Stimulated activated CD8-positive, alpha-beta memory T cell treated with anti-CD3 and anti-CD28 coated beads, Interleukin-4, amount 100 ng/mL, for 48 hours (primary cell): ENCODE measurements at regions not wholly inside any gene's neighbourhood (a gene's known extent, or its start where the extent isn't known, plus 50 kb on each side); places are given as distances from the start of the nearest gene placed in this dataset.
"Not testable (repeated sequence)": the region's sequence is repeated elsewhere in the genome, so short reads cannot be mapped to it uniquely, and the experiment has no call there.

ENCODE experiments used
- DNase-seq: peaks from one replicate; pipeline ENCODE4 v3.0.0-alpha.2; 2020

DNA sequence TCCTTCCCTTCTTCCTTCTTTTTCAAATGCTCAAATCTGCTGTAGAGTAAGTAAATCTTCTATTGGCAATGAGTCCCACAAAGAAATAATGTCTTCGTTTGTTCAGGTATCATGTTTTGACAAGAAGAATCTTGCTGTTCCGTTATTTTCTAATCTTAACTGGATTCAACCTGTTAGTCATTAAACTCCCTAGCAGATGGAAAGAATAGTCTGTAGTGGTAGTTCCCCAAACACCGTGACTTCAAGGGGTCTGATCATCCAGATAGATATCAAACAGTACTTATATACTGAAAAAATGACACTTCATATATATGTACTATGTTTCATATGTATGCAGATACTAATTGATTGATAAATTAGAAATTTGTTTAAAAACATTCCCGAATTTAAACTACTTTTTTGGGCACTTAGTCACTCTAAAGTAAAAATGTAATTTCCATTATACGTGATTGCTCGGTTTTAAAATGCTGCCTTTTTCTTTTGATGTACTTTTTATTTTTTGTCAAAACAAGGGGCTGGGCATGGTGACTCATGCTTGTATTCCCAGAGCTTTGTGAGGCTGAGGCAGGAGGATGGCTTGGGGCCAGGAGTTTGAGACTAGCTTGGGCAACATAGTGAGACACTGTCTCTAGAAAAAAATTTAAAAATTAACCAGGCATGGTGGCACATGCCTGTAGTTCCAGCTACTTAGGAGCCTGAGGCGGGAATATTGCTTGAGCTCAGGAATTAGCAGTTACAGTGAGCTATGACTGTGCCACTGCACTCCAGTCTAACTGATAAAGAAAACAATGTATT, 335.7 kb upstream of the SNX7 start:
- DNase-seq: no peak

DNA sequence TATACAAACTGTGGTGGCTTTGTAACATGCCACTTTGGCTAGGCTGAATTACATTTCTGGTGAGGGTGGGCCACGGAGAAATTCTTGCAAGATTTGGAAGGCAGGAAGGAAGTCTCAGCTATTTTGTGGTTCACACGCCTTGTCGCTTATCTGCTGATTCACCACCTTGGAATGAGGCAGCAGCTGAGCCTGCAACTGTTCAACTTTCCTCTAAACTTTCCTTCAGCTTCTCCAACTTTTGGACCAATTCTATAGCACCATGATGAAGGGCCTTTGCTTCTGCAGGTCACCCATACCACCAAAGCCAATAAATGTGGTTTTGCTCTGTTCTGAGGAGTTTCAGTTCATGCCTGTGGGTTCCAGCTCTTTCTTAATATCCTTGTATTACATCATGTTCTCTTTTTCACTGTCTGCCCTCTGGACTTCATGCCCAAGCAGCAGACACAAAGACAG, 337.6 kb upstream of the SNX7 start:
- peak; percentile 23 for DNase-seq

- DNase-seq: no peak
These were observed 338.1 kb upstream of the SNX7 start for GRCh38 chr1:98323388-98323787.

- DNase-seq: no peak
These were observed 338.6 kb upstream of the SNX7 start for GRCh38 chr1:98322966-98323365.

- DNase-seq: no peak
These were observed 339.4 kb upstream of the SNX7 start for GRCh38 chr1:98322086-98322485.

DNA sequence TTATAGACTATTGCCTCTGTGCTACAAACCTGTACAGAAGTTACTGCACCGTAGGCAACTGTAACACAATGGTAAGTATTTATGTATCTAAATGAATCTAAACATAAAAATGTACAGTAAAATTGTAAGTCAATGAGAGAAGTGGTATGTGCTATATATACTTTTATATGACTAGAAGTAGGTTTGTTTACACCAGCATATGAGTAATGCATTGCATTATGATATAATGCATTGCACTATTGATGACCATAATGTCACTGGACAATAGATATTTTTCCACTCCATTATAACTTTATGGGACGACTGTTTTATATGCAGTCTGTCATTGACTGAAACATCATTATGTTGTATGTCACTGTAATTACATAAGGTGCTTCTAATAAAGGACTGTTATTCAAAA, 340.3 kb upstream of the SNX7 start:
- no peak for DNase-seq

DNA sequence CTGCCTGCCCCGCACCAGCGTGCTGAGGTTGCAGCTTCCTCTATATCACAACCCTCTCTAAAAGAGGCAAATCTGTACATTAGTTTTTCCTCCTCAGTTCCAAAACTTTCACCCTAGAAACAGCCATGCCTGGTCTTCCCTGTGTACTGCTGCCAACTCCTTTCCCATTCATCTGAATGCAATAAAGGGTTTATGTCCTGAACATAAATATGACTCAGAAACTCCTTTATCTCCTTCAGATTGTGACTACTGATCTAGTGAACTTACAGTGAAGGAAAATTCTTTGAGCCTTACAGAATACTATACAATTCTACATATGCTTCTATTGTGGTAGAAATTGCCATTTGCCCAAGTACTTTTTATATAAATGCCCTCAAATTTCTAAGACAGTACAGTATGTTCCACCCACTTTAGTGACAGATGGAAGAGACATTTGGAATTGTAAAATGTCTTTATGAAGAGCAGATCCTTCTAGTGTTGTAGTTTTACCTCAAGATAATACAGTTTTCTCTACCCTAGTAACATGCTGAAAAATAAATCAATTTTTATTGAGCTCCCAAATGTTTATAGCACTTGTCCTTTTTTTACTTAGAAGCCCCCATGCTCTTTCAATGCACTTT, 345.1 kb upstream of the SNX7 start:
- no peak for DNase-seq

DNA sequence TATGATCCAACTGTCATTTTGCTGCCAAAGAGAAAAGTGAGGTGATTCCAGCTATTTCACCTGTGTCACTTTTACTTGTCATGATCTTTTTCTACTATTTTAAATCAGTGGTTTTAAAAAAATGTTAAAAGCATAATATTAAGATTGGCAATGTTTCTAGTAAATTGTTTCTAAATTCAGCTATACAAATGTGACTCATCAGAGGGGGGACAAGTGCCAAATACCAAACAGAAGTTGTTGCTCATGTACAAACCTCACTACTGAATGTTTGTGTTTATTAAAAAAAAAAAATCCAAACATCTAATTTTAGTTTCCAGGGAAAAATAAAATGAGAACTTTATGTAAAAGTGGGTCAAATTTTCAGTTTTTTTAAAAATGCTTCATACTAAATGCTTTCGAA, 346.2 kb upstream of the SNX7 start:
- no peak for DNase-seq

- no peak for DNase-seq
These were observed 346.9 kb upstream of the SNX7 start for GRCh38 chr1:98314601-98315000.

GRCh38 chr1:98306517-98307089, 354.9 kb upstream of the SNX7 start:
- DNase-seq: no peak

DNA sequence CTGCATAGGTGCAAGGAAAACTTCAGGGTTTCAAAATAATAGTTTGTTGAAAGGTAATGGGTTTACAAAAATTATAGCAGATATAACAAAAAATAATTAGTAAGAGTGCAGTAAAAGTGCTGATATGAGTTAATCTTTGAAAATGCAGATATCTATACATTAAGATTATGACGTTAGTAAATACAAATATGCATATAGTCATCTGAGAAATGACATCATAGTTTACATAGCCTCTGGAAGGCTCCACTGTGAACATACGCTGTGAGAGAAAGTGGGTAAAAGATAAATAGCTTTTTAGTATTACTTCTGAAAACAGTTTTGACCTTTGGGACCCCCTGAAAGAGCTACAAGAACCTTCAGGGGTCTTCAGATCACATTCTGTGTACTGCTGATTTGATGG, 356.2 kb upstream of the SNX7 start:
- DNase-seq: no peak

- DNase-seq: no peak
These were observed 356.6 kb upstream of the SNX7 start for GRCh38 chr1:98304888-98305287.

- DNase-seq: no peak
These were observed 361.7 kb upstream of the SNX7 start for GRCh38 chr1:98299861-98300260.

GRCh38 chr1:98299313-98299712, 362.2 kb upstream of the SNX7 start:
- no peak for DNase-seq

DNA sequence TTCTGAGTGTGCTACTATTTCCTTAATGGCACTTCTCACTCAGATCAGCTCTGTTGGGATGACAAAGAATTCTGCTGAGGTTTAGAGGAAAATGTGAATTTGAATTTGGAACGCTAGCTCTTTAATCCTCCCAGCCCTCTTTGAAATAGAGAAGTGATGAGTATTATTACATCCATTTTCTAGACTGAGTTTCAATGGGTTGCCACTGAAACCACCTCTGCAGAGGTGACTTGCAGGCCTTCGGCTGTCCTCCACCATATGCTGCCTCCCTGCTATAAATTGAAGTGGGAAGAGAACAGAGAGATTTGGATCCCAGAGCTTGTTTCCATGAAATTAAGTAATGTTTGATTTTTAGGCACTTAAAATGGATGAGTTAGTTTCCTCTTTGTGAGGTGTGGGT, 363.2 kb upstream of the SNX7 start:
- no peak for DNase-seq

- no peak for DNase-seq
These were observed 364.8 kb upstream of the SNX7 start for GRCh38 chr1:98296681-98297080.

GRCh38 chr1:98294127-98294526, 367.4 kb upstream of the SNX7 start:
- DNase-seq: no peak

DNA sequence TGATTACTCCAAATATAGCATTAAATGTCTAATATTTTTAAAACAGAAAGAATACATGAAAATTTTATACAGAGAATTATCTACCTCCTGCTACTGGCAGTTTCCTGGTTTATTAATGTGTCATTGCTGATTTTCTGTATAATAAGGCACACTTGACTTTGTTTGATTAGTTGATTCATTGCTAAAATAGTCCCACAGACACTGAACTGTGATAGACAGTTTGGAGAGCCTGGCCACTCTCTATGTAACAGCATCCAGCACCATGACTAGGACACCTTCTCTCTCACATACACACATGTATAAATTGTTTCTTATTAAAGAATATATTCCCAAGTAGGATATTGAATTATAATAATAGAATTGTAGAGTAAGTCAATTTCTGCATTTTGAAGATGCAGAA, 368.5 kb upstream of the SNX7 start:
- no peak for DNase-seq

GRCh38 chr1:98289311-98289710, 368.5 kb upstream of the DPYD start:
- DNase-seq: no peak

GRCh38 chr1:98288494-98288893, 367.7 kb upstream of the DPYD start:
- no peak for DNase-seq

DNA sequence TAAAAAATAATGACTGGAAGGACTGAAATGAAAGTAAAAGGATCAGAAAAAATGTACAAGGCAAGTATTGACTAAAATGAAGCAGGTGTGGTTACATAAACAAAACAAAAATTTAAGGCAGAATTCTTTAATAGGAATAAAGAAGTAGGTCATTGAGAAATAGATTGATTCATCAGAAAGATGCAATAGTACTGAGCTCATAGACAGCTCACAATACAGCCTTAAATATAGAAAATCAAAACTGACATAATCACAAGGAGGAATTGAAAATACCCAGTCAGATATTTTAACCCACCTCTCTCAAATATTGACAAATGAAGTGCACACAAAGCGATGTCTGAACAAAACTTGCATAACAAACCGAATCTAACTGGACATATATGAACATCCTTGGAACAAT, 366.8 kb upstream of the DPYD start:
- DNase-seq: no peak

DNA sequence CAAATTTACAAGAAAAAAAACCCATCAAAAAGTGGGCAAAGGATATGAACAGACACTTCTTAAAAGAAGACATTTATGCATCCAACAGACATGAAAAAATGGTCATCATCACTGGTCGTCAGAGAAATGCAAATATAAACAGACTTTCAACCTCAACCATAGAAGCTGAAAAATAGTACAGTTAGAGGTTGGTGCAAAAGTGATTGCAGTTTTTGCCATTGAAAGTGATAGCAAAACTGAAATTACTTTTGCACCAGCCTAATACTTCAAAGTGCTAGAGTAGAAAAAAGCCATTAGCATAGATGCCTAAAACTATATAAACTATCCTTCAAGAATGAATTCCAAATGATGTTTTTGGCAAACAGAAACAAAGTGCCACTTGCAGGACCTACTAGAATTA, 365.8 kb upstream of the DPYD start:
- no peak for DNase-seq

- not testable (repeated sequence) for DNase-seq
These were observed 364.5 kb upstream of the DPYD start for GRCh38 chr1:98285286-98285685.

DNA sequence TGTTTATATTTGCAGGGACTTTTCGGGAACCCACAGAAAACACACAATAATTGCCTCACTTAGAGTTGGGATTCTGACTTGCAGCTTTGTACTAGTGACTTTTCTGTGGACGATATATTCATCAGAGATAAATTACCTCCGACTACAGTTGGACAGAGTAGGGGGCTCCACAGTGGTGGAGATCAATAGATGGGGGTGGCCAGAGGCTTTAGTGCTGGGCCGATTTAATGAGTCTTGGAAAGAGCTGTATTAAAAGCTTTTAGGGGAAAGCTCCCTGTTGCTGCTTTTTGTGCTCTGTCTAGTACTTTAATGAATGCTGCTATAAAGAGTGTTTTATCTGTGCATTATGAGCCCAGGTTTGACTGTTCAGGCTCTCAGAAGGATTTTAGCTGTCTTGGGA, 359.2 kb upstream of the DPYD start:
- DNase-seq: no peak
